Stomach (tissue), 4 donors: ENCODE measurements at regions not wholly inside any gene's neighbourhood (a gene's known extent, or its start where the extent isn't known, plus 50 kb on each side); places are given as distances from the start of the nearest gene placed in this dataset.

Experiments
- EP300 ChIP-seq: sonication (generic); formaldehyde crosslinking; IDR thresholded peaks from one replicate; pipeline ENCODE4 v1.6.1; 2017; ENCODE audit warnings: antibody characterized with exemption
- POLR2A ChIP-seq, 4 donors: fragments of 450-650 bp; IDR thresholded peaks; one replicate each; pipeline ENCODE4 v1.6.1; 2016; ENCODE audit warnings: antibody characterized with exemption in 4 of 4, control low read depth in 2 of 4, mild to moderate bottlenecking in 1 of 4, moderate library complexity in 1 of 4
- TF ChIP-seq, protein P1 (sequence below), 7 experiments: fragments of 450-650 bp in 4 of 7; fragments of 200-600 bp in 3 of 7; sonication (generic) in 3 of 7; IDR thresholded peaks; one replicate each; pipeline ENCODE4 v1.5.1; 2016 to 2019; ENCODE audit warnings: antibody characterized with exemption in 7 of 7, control low read depth in 2 of 7, mild to moderate bottlenecking in 1 of 7

DNA sequence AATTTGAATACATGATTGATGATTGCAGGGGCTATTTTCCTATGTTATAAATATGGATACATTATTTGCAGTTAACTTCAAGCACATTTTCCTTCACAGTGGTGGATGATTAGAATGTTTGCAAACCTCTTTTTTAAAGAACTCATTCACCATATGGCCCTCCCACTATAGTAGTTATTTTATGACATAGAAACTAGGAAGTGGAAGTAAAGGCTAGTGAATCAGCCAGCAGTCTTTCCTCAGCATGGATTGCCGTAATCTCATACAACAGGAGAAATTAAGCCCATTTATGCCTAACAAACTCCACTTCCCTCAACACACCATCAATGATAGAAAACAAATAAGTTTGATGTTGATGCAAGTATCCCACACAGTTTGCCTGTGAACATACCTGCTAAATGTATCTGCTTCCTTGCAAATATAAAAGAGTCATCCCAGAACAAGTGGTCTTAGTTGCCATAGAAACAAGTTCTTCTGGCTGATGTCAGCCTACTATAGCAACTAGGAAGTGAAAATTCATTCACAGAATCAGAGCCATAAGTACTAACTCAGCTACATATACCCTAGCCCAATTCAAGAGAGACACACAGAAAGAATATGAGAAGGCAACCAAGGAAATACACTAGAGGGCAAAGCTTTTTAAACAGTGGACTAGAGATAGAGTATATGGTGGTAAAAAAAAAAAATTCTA lies 100.9 kb upstream of the RADX start:
- TF ChIP-seq POLR2A (IDR thresholded peaks at IDR 0.05) (no peak), EP300 (no peak)
- TF ChIP-seq, protein P1, sequence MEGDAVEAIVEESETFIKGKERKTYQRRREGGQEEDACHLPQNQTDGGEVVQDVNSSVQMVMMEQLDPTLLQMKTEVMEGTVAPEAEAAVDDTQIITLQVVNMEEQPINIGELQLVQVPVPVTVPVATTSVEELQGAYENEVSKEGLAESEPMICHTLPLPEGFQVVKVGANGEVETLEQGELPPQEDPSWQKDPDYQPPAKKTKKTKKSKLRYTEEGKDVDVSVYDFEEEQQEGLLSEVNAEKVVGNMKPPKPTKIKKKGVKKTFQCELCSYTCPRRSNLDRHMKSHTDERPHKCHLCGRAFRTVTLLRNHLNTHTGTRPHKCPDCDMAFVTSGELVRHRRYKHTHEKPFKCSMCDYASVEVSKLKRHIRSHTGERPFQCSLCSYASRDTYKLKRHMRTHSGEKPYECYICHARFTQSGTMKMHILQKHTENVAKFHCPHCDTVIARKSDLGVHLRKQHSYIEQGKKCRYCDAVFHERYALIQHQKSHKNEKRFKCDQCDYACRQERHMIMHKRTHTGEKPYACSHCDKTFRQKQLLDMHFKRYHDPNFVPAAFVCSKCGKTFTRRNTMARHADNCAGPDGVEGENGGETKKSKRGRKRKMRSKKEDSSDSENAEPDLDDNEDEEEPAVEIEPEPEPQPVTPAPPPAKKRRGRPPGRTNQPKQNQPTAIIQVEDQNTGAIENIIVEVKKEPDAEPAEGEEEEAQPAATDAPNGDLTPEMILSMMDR (IDR thresholded peaks at IDR 0.05) = no peak
